IMR-90 (cell line): ENCODE measurements at regions not wholly inside any gene's neighbourhood (a gene's known extent, or its start where the extent isn't known, plus 50 kb on each side); places are given as distances from the start of the nearest gene placed in this dataset.

Experiments used
- ATAC-seq: fragments of 200-7000 bp; cut with Tn5 transposase; 2 replicates; pipeline ENCODE4 v1.9.1; 2020; ENCODE audit warnings: low read depth, mild to moderate bottlenecking, moderate library complexity
- BruUV-seq: library from RNA; stranded (reverse); fragments of 400-500 nt; replicated peaks from 2 replicates; lab custom pipeline; 2021; lab: Mats Ljungman, UMichigan
- CTCF ChIA-PET: fragments of 300-600 bp; formaldehyde crosslinking; extraction: SDS; loops from one replicate; lab custom pipeline; 2021; ENCODE audit warnings: antibody characterized with exemption; lab: Yijun Ruan, JAX
- POLR2A ChIA-PET: fragments of 300-600 bp; sonication (Branson Sonifier 250); formaldehyde crosslinking; loops from one replicate; lab custom pipeline; 2022; ENCODE audit warnings: antibody characterized with exemption; ENCODE audit not compliant: unreplicated experiment; lab: Charles Lee
- DNase-seq: peaks from one replicate; pipeline ENCODE4 v3.0.0; 2013
- H2AFZ ChIP-seq: replicated peaks from 2 replicates; pipeline ENCODE3; 2013; ENCODE audit warnings: low read length, mild to moderate bottlenecking; ENCODE audit not compliant: poor library complexity
- H2AK5ac ChIP-seq: 2 replicates; pipeline ENCODE4 v1.6.1; 2013; ENCODE audit warnings: low read depth, low read length, inconsistent platforms
- H2AK9ac ChIP-seq: replicated peaks from 2 replicates; pipeline ENCODE3; 2013; ENCODE audit warnings: mild to moderate bottlenecking, low read depth, low read length, moderate library complexity; ENCODE audit not compliant: poor library complexity
- H2BK120ac ChIP-seq: 2 replicates; pipeline ENCODE4 v1.6.1; 2013; ENCODE audit warnings: low read depth, low read length, inconsistent platforms
- H2BK15ac ChIP-seq: 3 replicates; pipeline ENCODE4 v1.6.1; 2013; ENCODE audit warnings: low read depth, low read length, inconsistent platforms
- H2BK20ac ChIP-seq: 2 replicates; pipeline ENCODE4 v1.6.1; 2013; ENCODE audit warnings: low read depth, mild to moderate bottlenecking, inconsistent platforms, low read length, moderate library complexity
- H2BK5ac ChIP-seq: 2 replicates; pipeline ENCODE4 v1.6.1; 2013; ENCODE audit warnings: mild to moderate bottlenecking, low read depth, low read length, inconsistent platforms; ENCODE audit not compliant: poor library complexity, severe bottlenecking
- H3K14ac ChIP-seq: replicated peaks from 2 replicates; pipeline ENCODE4 v1.6.1; 2013; ENCODE audit warnings: low read depth, low read length, inconsistent platforms
- H3K18ac ChIP-seq: 2 replicates; pipeline ENCODE4 v1.6.1; 2013; ENCODE audit warnings: low read depth, low read length, control low read depth
- H3K23ac ChIP-seq: 2 replicates; pipeline ENCODE4 v1.6.1; 2013; ENCODE audit warnings: low read depth, low read length, inconsistent platforms
- H3K27ac ChIP-seq: 2 replicates; pipeline ENCODE4 v1.5.1; 2013; ENCODE audit warnings: mild to moderate bottlenecking, control low read depth, low read length; ENCODE audit not compliant: insufficient read depth
- H3K27me3 ChIP-seq: 2 replicates; pipeline ENCODE4 v1.6.1; 2013; ENCODE audit warnings: low read length; ENCODE audit not compliant: control insufficient read depth, insufficient read depth
- H3K36me3 ChIP-seq: 2 replicates; pipeline ENCODE4 v1.6.1; 2013; ENCODE audit warnings: low read length, mixed read lengths; ENCODE audit not compliant: control insufficient read depth, insufficient read depth
- H3K4ac ChIP-seq: 2 replicates; pipeline ENCODE4 v1.6.1; 2013; ENCODE audit warnings: low read depth, low read length, inconsistent platforms
- H3K4me1 ChIP-seq: 2 replicates; pipeline ENCODE4 v1.6.1; 2013; ENCODE audit warnings: low read length, mixed read lengths; ENCODE audit not compliant: control insufficient read depth, insufficient read depth
- H3K4me2 ChIP-seq: 2 replicates; pipeline ENCODE4 v1.6.1; 2013; ENCODE audit warnings: low read depth, mild to moderate bottlenecking, control low read depth, low read length, moderate library complexity
- H3K4me3 ChIP-seq: 2 replicates; pipeline ENCODE4 v1.5.1; 2013; ENCODE audit warnings: low read depth, mild to moderate bottlenecking, control low read depth, low read length, moderate library complexity; ENCODE audit not compliant: insufficient read depth
- H3K56ac ChIP-seq: 2 replicates; pipeline ENCODE4 v1.6.1; 2013; ENCODE audit warnings: low read length, inconsistent platforms; ENCODE audit not compliant: insufficient read depth; ENCODE audit errors: extremely low read depth
- H3K79me1 ChIP-seq, 2 experiments: 2 replicates each; pipeline ENCODE4 v1.6.1; 2013; ENCODE audit warnings: low read length in 2 of 2, inconsistent platforms in 1 of 2, low read depth in 1 of 2
- H3K9ac ChIP-seq: 2 replicates; pipeline ENCODE4 v1.6.1; 2013; ENCODE audit warnings: low read depth, low read length, control low read depth
- H3K9me1 ChIP-seq: 2 replicates; pipeline ENCODE4 v1.6.1; 2013; ENCODE audit warnings: low read length, inconsistent platforms; ENCODE audit not compliant: insufficient read depth
- H3K9me3 ChIP-seq: 2 replicates; pipeline ENCODE4 v1.6.1; 2013; ENCODE audit warnings: low read length; ENCODE audit not compliant: control insufficient read depth, insufficient read depth
- H4K20me1 ChIP-seq: 2 replicates; pipeline ENCODE4 v1.6.1; 2013; ENCODE audit warnings: low read length, inconsistent platforms; ENCODE audit not compliant: insufficient read depth
- H4K5ac ChIP-seq: 2 replicates; pipeline ENCODE4 v1.6.1; 2013; ENCODE audit warnings: mild to moderate bottlenecking, low read depth, low read length, control low read depth
- H4K8ac ChIP-seq, 2 experiments: 2 replicates each; pipeline ENCODE4 v1.6.1; 2013; ENCODE audit warnings: low read depth in 2 of 2, low read length in 2 of 2, control low read depth in 1 of 2, inconsistent platforms in 1 of 2
- H4K91ac ChIP-seq: 2 replicates; pipeline ENCODE4 v1.6.1; 2013; ENCODE audit warnings: low read depth, low read length, inconsistent platforms; ENCODE audit not compliant: insufficient read depth
- BHLHE40 ChIP-seq: fragments of 150-350 bp; IDR thresholded peaks from 2 replicates; pipeline ENCODE4 v1.6.1; 2016; ENCODE audit warnings: mild to moderate bottlenecking, low read depth, low read length
- CEBPB ChIP-seq: IDR thresholded peaks from 2 replicates; pipeline ENCODE4 v1.6.1; 2012; ENCODE audit warnings: low read depth, low read length, improper control_type of control experiment
- CHD1 ChIP-seq: IDR thresholded peaks from 2 replicates; pipeline ENCODE4 v1.6.1; 2012; ENCODE audit warnings: low read depth, low read length, improper control_type of control experiment
- FOS ChIP-seq: fragments of 150-350 bp; IDR thresholded peaks from 2 replicates; pipeline ENCODE4 v1.6.1; 2016; ENCODE audit warnings: low read depth, low read length
- MAFK ChIP-seq: IDR thresholded peaks from 2 replicates; pipeline ENCODE4 v1.6.1; 2012; ENCODE audit warnings: low read depth, low read length, improper control_type of control experiment
- MAZ ChIP-seq: IDR thresholded peaks from 2 replicates; pipeline ENCODE4 v1.6.1; 2012; ENCODE audit warnings: low read depth, mild to moderate bottlenecking, low read length, improper control_type of control experiment, moderate library complexity, borderline replicate concordance
- MXI1 ChIP-seq: IDR thresholded peaks from 2 replicates; pipeline ENCODE4 v1.6.1; 2012; ENCODE audit warnings: low read depth, mild to moderate bottlenecking, low read length, moderate library complexity, borderline replicate concordance
- NFE2L2 ChIP-seq: fragments of 150-350 bp; IDR thresholded peaks from 2 replicates; pipeline ENCODE4 v1.6.1; 2016; ENCODE audit warnings: low read depth, mild to moderate bottlenecking, low read length
- POLR2A ChIP-seq: IDR thresholded peaks from 2 replicates; pipeline ENCODE4 v1.6.1; 2012; ENCODE audit warnings: mild to moderate bottlenecking, low read depth, low read length
- RAD21 ChIP-seq: IDR thresholded peaks from 2 replicates; pipeline ENCODE4 v1.6.1; 2012; ENCODE audit warnings: low read length, improper control_type of control experiment
- RCOR1 ChIP-seq: IDR thresholded peaks from 2 replicates; pipeline ENCODE4 v1.6.1; 2012; ENCODE audit warnings: mild to moderate bottlenecking, low read length, improper control_type of control experiment; ENCODE audit not compliant: insufficient replicate concordance
- RFX5 ChIP-seq: IDR thresholded peaks from 2 replicates; pipeline ENCODE4 v1.8.0; 2012; ENCODE audit warnings: low read depth, mild to moderate bottlenecking, low read length, moderate library complexity
- SMC3 ChIP-seq: fragments of 150-350 bp; IDR thresholded peaks from 2 replicates; pipeline ENCODE4 v1.6.1; 2016; ENCODE audit warnings: low read depth, mild to moderate bottlenecking, antibody characterized with exemption, low read length, moderate library complexity
- WGBS, 2 experiments: methylation state at CpG; one replicate each; pipeline versions ENCODE4 v1.1.5 to v1.1.7; 2013; ENCODE audit warnings: missing lambda C conversion rate in 2 of 2; ENCODE audit not compliant: insufficient read length in 1 of 2; ENCODE audit errors: extremely low coverage in 2 of 2; 5-methylcytosine and 5-hydroxymethylcytosine counted together
- dilution Hi-C: fragments of 300-500 bp; cut with HindIII; formaldehyde crosslinking; loops from one replicate; pipeline ENCODE4 v1.14.3; 2018; ENCODE audit warnings: low sequenced_read_pairs; ENCODE audit not compliant: unreplicated experiment
- in situ Hi-C: fragments of 300-500 bp; cut with MboI; formaldehyde crosslinking; loops from 3 replicates; pipeline ENCODE4 v1.14.3; 2019; ENCODE audit warnings: low sequenced_read_pairs, inconsistent platforms, mixed read lengths
- intact Hi-C: fragments of 100-400 bp; cut with micrococcal nuclease; formaldehyde crosslinking; loops from 2 replicates; pipeline ENCODE4 v1.10.0; 2022
- TF ChIP-seq, protein P1 (sequence below): conservative IDR thresholded peaks from 2 replicates; pipeline ENCODE4 v1.5.1; 2012; ENCODE audit warnings: mild to moderate bottlenecking, low read depth, low read length, improper control_type of control experiment
- TF ChIP-seq, protein P2 (sequence below): fragments of 150-350 bp; IDR thresholded peaks from 2 replicates; pipeline ENCODE4 v1.6.1; 2016; ENCODE audit warnings: low read depth, mild to moderate bottlenecking, low read length, moderate library complexity, borderline replicate concordance
- TF ChIP-seq, protein P3 (sequence below): fragments of 150-350 bp; IDR thresholded peaks from 2 replicates; pipeline ENCODE4 v1.6.1; 2017; ENCODE audit warnings: mild to moderate bottlenecking, antibody characterized with exemption, low read length, low read depth

DNA sequence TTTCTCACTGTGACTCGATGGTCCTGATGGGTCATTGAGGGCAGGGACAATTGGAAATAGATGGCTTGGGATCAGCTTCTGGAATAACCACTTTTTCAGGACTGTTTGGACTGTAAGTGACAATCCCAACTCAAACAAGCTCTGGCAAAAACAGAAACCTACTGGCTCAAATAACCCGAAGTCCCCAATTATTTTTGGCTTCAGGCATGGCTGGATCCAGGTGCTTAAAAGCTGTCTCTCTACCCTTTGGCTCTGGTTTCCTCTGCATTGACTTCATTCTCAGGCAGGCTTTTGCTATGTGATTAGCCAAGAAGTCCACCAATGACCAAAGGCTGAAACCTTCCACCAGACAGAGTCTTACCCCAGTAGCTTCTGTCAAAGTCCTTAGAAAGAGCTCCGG is 92.9 kb upstream of the PRR23E start:
- H3K27me3 ChIP-seq: peaks cover 32% of the 10 kb centered on the region
- in situ Hi-C loops: no loop called here

More for the DNA sequence above, 92.9 kb upstream of the PRR23E start:
- no TSS peak for BruUV-seq
- no peaks in the 10 kb centered on the region for H3K9me1 ChIP-seq
- H4K5ac ChIP-seq: no peak overlapping the region
- H3K36me3 ChIP-seq: no peaks in the 10 kb centered on the region
- H2AK5ac ChIP-seq: no peak overlapping the region
- TF ChIP-seq BHLHE40 (no peak), POLR2A (no peak), RAD21 (no peak), CEBPB (no peak), RCOR1 (no peak), MAFK (no peak), FOS (no peak), RFX5 (no peak), MXI1 (no peak), CHD1 (no peak), NFE2L2 (no peak), MAZ (no peak), SMC3 (no peak)
- TF ChIP-seq, protein P1, sequence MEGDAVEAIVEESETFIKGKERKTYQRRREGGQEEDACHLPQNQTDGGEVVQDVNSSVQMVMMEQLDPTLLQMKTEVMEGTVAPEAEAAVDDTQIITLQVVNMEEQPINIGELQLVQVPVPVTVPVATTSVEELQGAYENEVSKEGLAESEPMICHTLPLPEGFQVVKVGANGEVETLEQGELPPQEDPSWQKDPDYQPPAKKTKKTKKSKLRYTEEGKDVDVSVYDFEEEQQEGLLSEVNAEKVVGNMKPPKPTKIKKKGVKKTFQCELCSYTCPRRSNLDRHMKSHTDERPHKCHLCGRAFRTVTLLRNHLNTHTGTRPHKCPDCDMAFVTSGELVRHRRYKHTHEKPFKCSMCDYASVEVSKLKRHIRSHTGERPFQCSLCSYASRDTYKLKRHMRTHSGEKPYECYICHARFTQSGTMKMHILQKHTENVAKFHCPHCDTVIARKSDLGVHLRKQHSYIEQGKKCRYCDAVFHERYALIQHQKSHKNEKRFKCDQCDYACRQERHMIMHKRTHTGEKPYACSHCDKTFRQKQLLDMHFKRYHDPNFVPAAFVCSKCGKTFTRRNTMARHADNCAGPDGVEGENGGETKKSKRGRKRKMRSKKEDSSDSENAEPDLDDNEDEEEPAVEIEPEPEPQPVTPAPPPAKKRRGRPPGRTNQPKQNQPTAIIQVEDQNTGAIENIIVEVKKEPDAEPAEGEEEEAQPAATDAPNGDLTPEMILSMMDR: no peak
- TF ChIP-seq, protein P2, sequence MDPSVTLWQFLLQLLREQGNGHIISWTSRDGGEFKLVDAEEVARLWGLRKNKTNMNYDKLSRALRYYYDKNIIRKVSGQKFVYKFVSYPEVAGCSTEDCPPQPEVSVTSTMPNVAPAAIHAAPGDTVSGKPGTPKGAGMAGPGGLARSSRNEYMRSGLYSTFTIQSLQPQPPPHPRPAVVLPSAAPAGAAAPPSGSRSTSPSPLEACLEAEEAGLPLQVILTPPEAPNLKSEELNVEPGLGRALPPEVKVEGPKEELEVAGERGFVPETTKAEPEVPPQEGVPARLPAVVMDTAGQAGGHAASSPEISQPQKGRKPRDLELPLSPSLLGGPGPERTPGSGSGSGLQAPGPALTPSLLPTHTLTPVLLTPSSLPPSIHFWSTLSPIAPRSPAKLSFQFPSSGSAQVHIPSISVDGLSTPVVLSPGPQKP: no peak
- TF ChIP-seq, protein P3, sequence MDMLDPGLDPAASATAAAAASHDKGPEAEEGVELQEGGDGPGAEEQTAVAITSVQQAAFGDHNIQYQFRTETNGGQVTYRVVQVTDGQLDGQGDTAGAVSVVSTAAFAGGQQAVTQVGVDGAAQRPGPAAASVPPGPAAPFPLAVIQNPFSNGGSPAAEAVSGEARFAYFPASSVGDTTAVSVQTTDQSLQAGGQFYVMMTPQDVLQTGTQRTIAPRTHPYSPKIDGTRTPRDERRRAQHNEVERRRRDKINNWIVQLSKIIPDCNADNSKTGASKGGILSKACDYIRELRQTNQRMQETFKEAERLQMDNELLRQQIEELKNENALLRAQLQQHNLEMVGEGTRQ: no peak
- no peaks in the 10 kb centered on the region for H4K20me1 ChIP-seq
- H4K8ac ChIP-seq: no peak overlapping the region
- H3K23ac ChIP-seq: no peak overlapping the region
- no peak overlapping the region for H2AFZ ChIP-seq
- no peaks in the 10 kb centered on the region for H3K79me1 ChIP-seq
- H3K18ac ChIP-seq: no peak overlapping the region
- no peak for ATAC-seq
- H3K9ac ChIP-seq: no peak overlapping the region
- POLR2A ChIA-PET: no interaction called here
- DNase-seq: no peak
- H3K4me1 ChIP-seq: no peaks in the 10 kb centered on the region
- H3K56ac ChIP-seq: no peak overlapping the region
- H2BK15ac ChIP-seq: no peak overlapping the region
- intact Hi-C loops (no loop called here), dilution Hi-C loops (no loop called here)
- no CpG with 5 or more reads among the region's 3 CpGs for WGBS, 2 experiments
- H3K4ac ChIP-seq: no peak overlapping the region
- no peak overlapping the region for H2AK9ac ChIP-seq
- CTCF ChIA-PET: no interaction called here
- no peak overlapping the region for H2BK120ac ChIP-seq
- no peak overlapping the region for H3K4me3 ChIP-seq
- no peak overlapping the region for H4K91ac ChIP-seq
- H3K4me2 ChIP-seq: no peak overlapping the region
- no peaks in the 10 kb centered on the region for H3K9me3 ChIP-seq
- no peak overlapping the region for H3K27ac ChIP-seq
- no peak overlapping the region for H3K14ac ChIP-seq
- H2BK20ac ChIP-seq: no peak overlapping the region
- H2BK5ac ChIP-seq: no peak overlapping the region
